ENCODE measurements at regions not wholly inside any gene's neighbourhood (a gene's known extent, or its start where the extent isn't known, plus 50 kb on each side); places are given as distances from the start of the nearest gene placed in this dataset.

DNA sequence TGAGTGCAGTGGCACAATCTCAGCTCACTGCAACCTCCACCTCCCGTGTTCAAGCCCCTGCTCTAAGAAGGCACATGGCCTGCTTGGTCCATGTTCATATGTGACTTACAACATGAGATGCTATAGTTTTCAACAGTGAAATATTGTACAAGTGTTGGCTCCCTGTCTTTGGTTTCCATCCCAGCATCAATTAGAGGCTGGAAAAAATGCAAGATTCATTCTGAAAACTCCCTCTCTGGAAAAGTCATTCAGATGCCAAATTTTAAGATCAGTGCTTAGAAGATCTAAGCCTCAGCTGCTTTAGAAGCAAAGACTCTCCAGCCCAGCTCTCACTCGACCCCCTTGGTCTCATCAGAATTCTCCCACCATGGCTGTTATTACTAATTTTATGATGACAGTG is 398.9 kb downstream of the KIF16B start:
- H3K9me3 ChIP-seq: no peaks in the 10 kb centered on the region
- TF ChIP-seq, protein P1, sequence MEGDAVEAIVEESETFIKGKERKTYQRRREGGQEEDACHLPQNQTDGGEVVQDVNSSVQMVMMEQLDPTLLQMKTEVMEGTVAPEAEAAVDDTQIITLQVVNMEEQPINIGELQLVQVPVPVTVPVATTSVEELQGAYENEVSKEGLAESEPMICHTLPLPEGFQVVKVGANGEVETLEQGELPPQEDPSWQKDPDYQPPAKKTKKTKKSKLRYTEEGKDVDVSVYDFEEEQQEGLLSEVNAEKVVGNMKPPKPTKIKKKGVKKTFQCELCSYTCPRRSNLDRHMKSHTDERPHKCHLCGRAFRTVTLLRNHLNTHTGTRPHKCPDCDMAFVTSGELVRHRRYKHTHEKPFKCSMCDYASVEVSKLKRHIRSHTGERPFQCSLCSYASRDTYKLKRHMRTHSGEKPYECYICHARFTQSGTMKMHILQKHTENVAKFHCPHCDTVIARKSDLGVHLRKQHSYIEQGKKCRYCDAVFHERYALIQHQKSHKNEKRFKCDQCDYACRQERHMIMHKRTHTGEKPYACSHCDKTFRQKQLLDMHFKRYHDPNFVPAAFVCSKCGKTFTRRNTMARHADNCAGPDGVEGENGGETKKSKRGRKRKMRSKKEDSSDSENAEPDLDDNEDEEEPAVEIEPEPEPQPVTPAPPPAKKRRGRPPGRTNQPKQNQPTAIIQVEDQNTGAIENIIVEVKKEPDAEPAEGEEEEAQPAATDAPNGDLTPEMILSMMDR (IDR thresholded peaks at IDR 0.05): no peak
- H3K27ac ChIP-seq: no peak overlapping the region
- H3K4me1 ChIP-seq: no peaks in the 10 kb centered on the region
- H3K27me3 ChIP-seq: no peaks in the 10 kb centered on the region
- no peak for DNase-seq (ENCODE audit: low spot score)
- no peaks in the 10 kb centered on the region for H3K36me3 ChIP-seq
- H3K4me3 ChIP-seq: no peak overlapping the region

GRCh38 chr20:16173044-16173443 is 400.2 kb downstream of the KIF16B start:
- Histone ChIP-seq H3K9me3 (no peaks in the 10 kb centered on the region), H3K4me3 (no peak overlapping the region), H3K4me1 (no peaks in the 10 kb centered on the region), H3K27me3 (no peaks in the 10 kb centered on the region), H3K36me3 (no peaks in the 10 kb centered on the region), H3K27ac (no peak overlapping the region)
- no peak for DNase-seq (ENCODE audit: low spot score)
- TF ChIP-seq, protein P1 (IDR thresholded peaks at IDR 0.05): no peak

DNA sequence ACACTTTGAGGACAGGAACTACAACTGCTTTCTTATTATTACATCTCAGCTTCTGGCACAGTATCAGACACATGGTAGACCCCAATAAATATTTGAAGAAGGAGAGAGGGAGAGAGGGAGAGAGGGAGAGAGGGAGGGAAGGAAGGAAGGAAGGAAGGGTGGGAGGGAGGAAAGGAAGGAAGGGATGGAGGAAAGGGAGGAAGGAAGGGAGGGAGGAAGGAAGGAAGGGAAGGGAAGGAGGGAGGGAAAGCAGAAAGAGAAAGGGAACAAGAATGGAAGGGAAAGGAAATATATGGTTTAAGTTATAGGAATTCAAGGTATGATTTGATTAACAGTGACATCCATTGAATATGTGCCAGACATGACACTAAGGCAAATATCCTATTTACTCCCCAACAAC is 402.1 kb downstream of the KIF16B start:
- no peak for DNase-seq (ENCODE audit: low spot score)
- Histone ChIP-seq H3K4me3 (no peak overlapping the region), H3K36me3 (no peaks in the 10 kb centered on the region), H3K27me3 (no peaks in the 10 kb centered on the region), H3K9me3 (no peaks in the 10 kb centered on the region), H3K27ac (no peak overlapping the region), H3K4me1 (no peaks in the 10 kb centered on the region)
- TF ChIP-seq, protein P1 (IDR thresholded peaks at IDR 0.05): no peak

GRCh38 chr20:16170406-16170971 is 402.8 kb downstream of the KIF16B start:
- Histone ChIP-seq H3K4me3 (no peak overlapping the region), H3K9me3 (no peaks in the 10 kb centered on the region), H3K36me3 (no peaks in the 10 kb centered on the region), H3K27me3 (no peaks in the 10 kb centered on the region), H3K27ac (no peak overlapping the region), H3K4me1 (no peaks in the 10 kb centered on the region)
- no peak for DNase-seq (ENCODE audit: low spot score)
- TF ChIP-seq, protein P1 (IDR thresholded peaks at IDR 0.05): no peak

- DNase-seq (ENCODE audit: low spot score): no peak
- no peak overlapping the region for H3K27ac ChIP-seq
- TF ChIP-seq, protein P1 (IDR thresholded peaks at IDR 0.05): no peak
- no peaks in the 10 kb centered on the region for H3K27me3 ChIP-seq
- H3K4me3 ChIP-seq: no peak overlapping the region
- peaks cover 0 to 6% of the 10 kb centered on the region in 2 donors for H3K9me3 ChIP-seq
- no peaks in the 10 kb centered on the region for H3K4me1 ChIP-seq
- no peaks in the 10 kb centered on the region for H3K36me3 ChIP-seq
Measured at GRCh38 chr20:16167423-16168130, 405.7 kb downstream of the KIF16B start.

DNA sequence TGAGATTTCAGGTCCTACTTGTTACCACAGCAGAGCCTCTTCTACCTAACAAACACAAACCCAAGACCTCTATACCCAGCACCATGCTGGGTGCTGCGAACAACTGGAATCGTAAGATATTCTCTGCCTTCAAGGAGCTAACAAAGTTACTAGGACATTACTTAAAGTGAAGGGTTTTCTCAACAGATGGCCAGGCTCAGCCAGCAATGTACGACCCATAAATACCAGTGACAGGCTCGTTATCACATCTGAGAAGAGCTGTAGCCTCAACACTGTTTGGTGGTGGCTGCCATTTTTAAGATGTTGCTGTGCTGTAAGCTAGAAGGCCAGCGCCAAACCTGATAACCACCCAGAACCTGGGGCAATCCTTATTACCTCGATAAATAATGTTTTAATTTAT is 406.5 kb downstream of the KIF16B start:
- Histone ChIP-seq H3K27me3 (no peaks in the 10 kb centered on the region), H3K36me3 (no peaks in the 10 kb centered on the region), H3K27ac (no peak overlapping the region), H3K9me3 (peaks cover 0 to 6% of the 10 kb centered on the region in 2 donors), H3K4me1 (no peaks in the 10 kb centered on the region), H3K4me3 (no peak overlapping the region)
- DNase-seq (ENCODE audit: low spot score): no peak
- TF ChIP-seq, protein P1 (IDR thresholded peaks at IDR 0.05): no peak

Measured in right atrium auricular region (tissue), 2 donors.